Body of pancreas (tissue), 4 donors: ENCODE measurements at regions not wholly inside any gene's neighbourhood (a gene's known extent, or its start where the extent isn't known, plus 50 kb on each side); places are given as distances from the start of the nearest gene placed in this dataset.

Experiments used
- POLR2A ChIP-seq, 3 donors: fragments of 450-650 bp; IDR thresholded peaks; one replicate each; pipeline ENCODE4 v1.6.1; 2016; ENCODE audit warnings: antibody characterized with exemption in 3 of 3, mild to moderate bottlenecking in 2 of 3
- TF ChIP-seq, protein P1 (sequence below), 7 experiments: fragments of 450-650 bp in 4 of 7; fragments of 200-600 bp in 3 of 7; sonication (generic) in 3 of 7; IDR thresholded peaks; one replicate each; pipeline ENCODE4 v1.5.1; 2016 to 2019; ENCODE audit warnings: antibody characterized with exemption in 7 of 7

DNA sequence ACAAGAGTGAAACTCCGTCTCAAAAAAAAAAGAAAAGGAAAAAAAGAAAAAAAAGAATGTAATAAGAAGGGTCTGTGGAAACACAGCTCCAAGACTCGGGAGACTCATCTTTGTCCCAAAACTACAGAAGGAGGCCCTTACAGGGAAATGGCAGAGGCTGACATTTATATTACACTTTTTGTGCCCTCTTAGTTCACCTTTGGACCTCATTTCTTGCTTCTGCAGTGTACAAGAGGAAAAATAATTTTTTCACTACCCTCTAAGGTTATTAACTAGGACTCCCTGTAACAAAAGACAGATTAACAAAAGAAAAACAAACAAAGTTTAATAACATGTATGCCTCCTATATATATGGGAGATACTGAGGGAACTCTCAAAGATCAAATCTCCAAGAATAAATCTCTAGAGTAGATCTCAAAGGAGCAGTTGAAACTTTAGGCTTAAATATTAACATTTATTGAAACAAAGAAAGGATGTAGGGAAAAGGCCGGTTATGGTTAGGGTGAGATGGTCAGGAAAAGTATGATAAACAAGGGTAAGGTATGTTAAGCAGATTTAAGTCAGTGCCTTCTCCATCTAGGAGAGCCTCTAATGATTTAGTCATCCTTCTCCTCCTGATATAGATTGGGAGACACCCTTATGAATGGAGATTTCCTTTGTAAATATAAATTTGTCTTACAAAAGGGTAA is 121.3 kb upstream of the JADE1 start:
- TF ChIP-seq, protein P1, sequence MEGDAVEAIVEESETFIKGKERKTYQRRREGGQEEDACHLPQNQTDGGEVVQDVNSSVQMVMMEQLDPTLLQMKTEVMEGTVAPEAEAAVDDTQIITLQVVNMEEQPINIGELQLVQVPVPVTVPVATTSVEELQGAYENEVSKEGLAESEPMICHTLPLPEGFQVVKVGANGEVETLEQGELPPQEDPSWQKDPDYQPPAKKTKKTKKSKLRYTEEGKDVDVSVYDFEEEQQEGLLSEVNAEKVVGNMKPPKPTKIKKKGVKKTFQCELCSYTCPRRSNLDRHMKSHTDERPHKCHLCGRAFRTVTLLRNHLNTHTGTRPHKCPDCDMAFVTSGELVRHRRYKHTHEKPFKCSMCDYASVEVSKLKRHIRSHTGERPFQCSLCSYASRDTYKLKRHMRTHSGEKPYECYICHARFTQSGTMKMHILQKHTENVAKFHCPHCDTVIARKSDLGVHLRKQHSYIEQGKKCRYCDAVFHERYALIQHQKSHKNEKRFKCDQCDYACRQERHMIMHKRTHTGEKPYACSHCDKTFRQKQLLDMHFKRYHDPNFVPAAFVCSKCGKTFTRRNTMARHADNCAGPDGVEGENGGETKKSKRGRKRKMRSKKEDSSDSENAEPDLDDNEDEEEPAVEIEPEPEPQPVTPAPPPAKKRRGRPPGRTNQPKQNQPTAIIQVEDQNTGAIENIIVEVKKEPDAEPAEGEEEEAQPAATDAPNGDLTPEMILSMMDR (IDR thresholded peaks at IDR 0.05): no peak
- TF ChIP-seq POLR2A (IDR thresholded peaks at IDR 0.05): no peak
